Dermis blood vessel endothelial cell (primary cell): ENCODE measurements at regions not wholly inside any gene's neighbourhood (a gene's known extent, or its start where the extent isn't known, plus 50 kb on each side); places are given as distances from the start of the nearest gene placed in this dataset.

Source experiments
- DNase-seq: peaks from one replicate; pipeline ENCODE4 v3.0.0; 2010

DNA sequence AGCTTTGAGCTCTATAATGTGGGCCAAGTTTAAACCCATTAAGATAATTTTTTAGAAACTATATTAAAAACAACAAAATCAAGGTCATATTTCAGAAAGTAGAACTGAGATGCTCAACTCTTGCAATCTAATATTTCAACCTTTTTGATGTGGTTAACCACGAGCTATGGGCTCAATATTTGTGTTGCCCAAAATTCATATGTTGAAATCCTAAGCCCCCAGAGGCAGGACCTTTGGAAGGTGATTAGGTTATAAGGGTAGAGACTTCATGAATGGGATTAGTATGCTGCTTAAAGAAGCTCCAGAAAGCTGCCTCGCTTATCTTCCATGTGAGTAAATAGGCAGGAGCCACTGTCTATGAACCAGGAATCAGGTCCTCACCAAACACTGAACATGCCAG is 284.4 kb downstream of the CRPPA start:
- DNase-seq: no peak

DNA sequence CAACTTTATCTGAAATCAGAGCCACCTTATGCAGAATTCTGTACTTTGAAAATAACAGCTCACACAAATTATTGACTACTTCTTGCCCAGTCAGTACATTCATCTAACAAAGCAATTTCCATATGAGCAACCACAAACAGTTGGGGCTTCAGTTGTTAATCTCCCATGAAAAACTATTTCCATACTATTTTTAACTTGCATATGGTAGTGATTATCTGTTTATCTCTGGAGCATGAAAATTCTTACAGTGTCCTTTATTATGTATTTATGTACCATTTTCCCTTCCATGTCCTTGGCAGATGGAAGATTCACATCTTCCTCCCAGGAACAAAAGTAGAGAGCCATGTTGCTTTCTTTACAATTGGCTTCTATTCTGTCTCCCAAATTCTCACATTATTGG is 285.7 kb downstream of the CRPPA start:
- no peak for DNase-seq

DNA sequence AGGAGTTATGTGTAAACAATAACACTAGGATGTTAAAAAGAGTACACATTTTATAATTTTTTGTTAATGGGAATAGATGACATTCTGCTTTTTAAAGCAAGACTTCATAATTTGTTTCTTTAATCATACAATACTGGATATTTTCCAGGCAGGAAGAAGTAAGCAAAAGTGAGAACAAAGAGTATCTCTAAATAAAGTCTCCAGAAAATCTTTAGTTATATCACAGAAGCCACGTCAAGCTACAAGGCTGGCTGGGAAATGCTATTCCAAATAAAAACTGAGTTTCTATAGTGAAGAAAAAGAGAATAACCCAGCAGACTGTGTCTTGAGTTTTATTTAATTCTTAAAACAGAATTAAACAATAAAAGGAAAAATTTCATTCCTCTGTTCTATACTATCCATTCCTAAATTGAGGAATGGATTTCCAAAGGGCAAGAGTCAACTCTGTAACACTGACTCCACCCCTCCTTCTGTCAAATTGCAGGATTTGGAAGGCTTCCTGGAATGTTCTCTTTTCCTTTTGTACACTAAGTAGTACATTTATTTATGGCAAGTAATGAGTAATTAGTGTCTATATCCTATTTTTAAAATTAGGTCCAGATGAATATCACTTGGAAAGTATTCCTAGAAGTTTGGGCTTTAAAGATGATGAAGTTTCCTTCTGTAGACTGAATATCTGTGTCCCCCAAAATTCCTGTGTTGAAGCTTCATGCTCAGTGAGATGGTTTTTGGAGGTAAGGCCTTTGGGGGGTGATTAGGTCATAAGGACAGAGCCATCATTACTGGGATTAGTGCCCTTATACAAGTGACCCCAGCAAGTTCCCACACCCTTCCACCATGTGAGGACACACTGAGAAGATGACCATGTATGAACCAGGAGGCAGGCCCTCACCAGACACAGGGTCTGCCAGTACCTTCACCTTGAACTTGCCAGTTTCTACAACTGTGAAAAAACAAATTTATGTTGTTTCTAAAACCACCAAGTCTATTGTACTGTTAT is 290.9 kb downstream of the CRPPA start:
- DNase-seq: peak; percentile 49

DNA sequence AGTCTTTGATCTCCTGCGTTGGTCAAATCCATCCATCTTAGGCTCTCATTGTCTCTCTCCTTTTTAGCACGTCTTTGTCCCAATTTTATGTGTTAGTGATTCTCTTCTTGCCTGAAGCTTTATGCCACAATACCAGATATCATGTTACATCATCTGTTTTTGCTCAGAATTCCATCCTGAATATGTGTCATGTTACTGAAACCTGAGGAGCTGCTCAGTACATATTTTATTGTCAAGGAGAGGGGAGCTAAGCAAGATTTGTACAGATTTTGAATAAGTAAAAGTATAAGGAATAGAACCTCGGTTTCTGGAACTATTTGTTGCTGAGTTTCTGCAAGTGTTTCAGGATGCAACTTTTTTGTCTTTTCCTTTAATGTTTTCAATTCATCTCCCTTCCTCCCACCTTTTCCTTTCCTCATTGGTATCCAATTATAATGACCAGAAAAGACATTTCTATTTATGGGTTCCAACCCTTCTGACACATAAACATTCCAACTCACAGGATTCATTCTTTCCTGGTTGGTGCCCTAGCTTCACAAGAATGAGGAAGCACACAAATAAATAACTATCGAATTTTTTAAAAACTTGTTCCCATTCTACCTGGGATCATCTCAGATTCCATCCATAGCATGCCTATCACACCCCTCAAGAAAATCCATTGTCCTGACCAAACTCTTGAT is 291.8 kb downstream of the CRPPA start:
- DNase-seq: peak; percentile 63

DNA sequence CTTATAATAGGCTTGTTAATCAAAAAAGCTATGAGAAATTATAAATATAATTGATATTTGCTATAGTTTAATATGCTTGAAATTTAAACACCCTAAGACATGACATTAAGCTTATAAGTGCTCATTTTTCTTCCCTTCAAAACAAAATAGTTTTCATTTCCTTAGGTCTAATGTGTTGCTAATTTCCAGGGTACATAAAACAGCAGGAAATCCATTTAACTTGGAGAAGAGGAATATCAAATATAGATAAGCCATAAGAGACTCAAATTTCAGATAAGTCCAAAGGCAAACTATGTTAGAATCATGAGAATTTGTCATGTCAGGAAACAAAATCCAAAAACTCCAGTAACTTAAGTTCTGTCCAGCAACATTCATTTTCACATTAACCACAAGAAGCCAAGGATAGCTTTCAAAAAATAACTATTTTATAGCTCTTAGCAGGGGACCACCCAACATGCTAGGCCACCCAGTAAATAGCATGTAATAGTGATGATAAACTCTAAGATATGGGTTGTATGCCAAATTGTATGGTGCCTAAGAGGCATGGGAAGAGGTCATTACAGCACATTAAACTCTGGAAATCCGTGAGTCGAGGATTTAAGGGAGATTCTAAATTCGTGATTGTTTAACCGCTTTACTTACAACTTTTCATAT is 298.1 kb downstream of the CRPPA start:
- DNase-seq: no peak

DNA sequence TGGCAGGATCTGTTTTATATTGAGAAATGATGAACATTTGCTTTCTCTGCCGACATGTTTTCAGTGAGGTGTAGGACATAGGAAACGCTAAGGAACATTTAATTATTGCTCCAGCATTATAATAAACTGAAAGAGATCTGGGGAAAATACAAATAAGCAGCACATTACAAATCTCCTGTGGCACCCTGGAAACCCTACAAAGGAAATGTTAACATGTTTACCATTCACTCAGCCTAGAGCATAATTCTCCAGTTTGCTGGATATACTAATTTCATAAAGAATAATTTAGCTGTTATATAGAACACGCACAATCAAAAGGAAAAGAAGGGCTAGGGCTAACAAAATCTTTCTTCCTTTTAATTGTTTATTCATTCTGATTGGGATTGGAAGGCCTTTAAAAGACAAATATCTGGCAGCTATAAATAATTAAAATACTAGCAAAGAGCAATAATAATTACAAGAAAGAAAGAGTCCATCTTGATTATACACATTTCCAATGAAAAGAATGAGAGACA is 299.4 kb downstream of the CRPPA start:
- no peak for DNase-seq

DNA sequence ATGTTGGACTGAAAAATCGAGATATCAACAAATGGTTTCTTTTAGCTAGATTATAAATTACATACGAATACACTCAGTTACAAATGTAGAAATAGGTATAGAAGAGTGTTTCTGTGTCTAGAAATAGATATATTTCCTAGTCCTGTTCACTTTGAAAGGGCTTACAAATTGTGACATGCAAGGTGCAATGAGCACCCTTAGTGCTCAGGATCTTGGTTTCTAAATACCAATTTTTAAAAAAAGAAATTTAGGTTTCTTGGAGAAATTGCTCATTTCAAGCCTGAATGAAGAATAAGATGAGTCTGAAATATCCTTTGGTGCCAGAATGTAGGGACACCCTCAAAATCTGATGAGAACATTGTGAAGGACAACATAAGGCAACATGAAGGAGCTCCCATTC is 306.0 kb downstream of the CRPPA start:
- DNase-seq: no peak

DNA sequence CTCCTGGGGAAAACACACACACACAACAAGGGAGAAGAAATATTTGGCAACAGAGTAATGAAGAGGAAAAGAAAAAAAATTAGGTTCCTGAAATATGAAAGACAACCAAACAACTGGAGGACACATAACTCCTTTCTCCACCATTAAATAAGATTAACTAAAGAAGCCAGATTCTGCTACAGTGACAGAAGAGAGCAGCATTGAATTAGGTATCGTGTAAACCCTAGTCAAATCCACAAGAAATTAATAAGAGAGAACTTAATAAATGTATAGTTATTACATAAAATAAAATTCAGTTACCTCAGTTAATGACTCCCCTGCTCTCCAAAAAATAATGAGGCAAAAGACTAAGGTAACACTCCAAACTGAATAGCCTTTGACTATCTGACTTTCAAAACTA is 306.7 kb downstream of the CRPPA start:
- peak; percentile 74 for DNase-seq

DNA sequence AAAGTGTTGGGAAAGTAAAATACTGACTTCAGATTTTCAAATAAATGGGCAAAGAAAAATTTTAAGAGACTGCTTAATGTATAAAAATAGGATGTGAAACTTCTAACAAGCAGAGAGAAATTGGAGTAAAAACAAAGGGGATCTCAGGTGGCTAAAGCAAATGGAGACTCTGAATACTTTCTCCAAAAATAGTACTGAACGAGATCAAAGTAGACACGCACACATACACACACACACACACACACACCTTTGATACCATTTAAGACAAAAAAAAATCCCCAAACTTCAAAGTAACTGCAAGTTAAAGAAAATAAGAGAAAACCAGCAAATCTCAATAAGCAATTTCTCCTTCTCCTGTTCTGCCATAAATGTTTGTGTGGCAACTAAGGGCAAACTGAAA is 307.3 kb downstream of the CRPPA start:
- no peak for DNase-seq

DNA sequence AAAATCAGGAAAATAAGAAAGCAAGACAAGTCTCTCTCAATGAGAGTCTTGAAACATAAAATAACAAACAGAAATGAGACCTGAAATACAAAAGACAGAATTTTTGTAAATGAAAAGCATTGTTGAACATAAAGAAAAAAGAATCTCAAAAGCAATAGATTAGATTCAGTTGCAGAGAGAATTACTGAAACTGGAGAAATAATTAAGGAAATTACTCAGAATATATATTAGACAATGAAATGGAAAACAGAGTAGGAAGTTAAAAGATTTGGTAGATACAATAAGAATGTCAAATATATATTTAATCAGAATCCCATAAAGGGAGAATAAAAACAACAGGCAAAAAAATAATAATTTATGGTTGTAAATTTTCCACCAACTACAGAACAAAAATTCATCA is 308.3 kb downstream of the CRPPA start:
- no peak for DNase-seq

DNA sequence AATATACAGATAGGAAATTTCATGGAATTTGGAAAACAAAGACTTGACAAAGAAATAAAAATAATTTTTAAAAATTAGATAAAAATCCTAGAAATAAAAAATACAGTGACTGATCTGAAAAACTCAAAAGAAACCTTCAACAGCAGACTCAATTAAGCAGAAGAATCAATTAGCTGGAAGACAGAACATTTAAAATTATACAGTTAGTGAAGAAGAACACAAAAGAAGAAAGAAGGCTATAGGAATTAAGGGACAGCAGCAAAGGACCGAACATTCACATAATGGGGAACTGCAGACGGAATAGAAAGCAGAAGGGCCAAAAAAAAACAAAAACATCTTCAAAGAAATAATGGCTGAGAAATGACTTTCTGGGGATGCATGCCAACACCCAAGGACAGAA is 314.5 kb downstream of the CRPPA start:
- no peak for DNase-seq

DNA sequence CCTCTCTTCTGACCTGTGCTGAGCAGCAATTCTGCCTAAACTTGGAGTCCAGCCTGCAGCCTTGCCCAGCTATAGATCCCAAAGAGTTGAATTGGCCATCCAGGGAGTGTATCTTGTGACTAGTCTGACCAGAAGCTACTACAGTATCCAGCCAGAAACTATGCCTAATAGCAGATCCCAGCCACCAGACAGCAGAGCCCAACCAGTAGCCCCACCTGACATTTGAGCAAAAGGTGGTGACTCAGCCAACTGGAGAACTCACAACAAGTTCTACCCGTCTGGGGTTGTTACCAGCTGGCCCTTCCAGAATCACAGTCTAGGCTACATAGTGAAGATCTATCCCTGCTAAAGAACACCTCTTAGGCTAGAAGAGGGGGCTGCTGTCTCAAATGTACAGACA is 315.0 kb downstream of the CRPPA start:
- no peak for DNase-seq

DNA sequence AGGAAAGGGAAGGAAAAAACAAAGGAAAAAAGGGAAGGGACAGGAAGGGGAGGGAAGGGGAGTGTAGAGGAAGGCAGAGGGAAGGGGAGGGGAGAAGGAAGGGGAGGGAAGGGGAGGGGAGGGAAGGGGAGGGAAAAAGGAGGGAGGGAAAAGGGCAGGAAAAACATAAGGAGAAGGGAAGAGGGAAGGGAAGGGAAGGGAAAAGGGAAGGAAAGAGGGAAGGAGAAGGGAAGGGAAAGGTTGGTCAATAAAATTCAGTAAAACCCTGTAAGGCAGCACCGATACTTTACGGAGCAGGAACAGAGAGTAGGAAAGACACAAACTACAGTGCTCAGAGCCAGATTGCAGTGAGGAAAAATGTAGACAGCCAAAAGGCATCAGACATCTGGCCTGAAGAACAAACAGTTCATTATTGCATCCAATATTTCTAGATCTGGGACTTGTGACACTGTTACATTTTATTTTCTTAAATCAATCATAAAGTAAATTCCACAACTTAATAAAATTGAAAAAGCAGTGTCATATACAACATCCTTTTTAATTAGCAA is 322.0 kb downstream of the CRPPA start:
- no peak for DNase-seq

DNA sequence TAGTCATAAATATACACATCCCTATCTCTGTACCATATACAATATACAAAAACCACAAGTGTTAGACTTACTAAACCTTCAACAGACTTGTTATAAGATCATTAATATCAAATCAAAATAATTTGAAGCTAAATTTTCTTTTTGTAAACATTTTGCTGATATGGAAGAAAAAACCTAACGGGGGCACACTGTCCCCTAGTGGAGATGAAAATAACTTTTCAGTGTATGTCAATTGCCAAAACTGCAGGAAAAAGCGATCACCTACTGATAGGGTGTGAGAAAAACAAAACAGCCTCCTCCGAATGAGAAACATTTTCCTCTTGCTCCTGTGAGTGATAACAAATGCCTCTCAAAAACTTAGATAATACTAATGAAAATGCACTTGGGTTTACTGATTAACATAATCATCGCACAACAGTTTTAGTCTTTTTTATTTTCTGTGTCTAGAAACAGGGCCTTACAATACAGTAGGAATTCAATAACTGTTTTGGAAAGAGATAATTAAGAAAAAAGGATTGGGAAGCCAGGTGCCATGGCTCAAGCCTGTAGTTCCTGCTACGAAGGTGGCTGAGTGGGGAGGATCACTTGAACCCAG is 322.7 kb downstream of the CRPPA start:
- peak; percentile 85 for DNase-seq

DNA sequence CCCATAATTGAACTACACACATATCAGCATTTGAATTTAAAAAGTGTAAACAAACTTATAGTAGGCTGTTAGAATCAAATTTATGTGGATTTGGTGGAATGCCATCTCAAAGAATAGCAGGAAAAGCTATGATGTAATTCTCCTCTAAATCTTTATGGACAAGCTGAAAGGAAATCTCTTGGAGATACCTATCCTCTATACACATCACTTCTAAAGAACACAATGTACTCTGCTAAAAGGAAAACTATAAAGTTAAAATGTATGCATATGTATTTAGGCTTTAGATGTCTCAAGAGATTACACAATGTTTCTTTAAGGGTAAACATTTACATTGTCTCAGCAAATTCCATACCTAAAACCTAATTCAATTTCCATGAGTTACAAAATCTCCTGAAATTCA is 323.3 kb downstream of the CRPPA start:
- DNase-seq: peak; percentile 70

DNA sequence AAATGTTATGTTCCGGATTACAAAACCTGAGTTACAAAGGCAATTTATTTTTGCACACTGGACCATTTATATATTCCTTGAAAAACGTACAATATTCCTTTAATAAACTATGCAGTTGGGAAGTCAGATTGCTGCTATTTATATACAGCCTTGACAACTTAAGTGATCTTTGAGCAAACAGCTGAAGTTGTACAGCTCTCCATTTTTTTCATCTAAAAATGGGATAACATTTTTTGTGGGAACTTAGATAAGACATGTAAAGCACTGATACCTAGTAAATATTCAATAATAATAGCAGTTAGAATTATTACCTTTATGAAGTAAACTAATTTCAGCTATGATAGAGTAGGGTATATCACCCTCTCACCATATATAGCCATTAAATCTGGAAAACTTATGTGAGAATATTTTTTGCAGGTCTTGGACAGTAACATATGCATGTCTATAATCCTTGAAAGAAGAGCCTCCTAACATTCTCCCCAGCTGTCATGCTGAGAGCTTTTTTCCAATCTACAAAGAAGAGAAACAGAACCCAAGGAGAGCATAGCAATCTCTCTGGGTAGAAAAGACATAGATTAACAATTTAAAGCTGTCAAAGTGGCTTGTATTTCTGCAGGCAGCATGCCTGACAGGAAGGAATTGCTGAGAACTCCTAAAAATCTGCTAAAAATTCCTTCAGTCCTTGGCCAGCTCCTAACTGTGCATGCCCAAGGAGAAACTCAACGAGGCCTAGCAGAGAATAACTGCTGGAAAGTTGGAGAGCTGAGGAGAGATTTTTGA is 326.0 kb downstream of the CRPPA start:
- DNase-seq: no peak

DNA sequence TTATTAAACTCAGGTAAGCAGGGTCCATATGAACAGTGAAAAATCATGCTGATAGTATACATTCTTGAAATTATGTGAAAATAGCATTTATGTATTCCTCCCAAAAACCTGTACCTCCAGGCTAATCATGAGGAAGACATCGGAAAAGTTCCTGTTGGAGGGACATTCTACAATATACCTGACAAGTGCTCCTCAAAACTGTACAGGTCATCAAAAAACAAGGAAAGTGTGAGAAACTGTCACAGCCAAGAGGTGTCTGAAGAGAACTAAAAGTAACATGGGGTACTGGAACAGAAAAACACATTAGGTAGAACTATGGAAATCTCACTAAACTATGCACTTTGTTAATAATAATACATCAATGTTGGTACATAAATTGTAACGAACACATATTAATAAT is 326.7 kb downstream of the CRPPA start:
- no peak for DNase-seq

DNA sequence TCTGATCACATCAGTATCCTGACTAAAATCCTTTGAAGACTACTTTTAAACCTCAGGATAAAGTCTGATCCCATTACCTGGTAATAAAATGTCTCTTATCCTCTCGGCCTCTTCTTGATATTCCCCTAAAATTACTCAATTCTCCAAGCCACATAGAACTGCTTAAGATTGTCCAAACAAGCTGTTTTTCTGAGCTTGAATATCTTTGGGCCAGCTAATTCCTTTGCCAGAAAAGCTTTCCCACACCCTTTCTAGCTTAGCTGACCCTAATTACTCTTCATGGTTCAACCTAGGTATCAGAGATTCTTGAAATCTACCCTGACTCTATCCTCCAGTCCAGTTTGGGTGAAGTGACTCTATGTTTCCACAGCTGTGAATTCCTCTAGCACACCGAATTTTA is 328.6 kb downstream of the CRPPA start:
- no peak for DNase-seq

DNA sequence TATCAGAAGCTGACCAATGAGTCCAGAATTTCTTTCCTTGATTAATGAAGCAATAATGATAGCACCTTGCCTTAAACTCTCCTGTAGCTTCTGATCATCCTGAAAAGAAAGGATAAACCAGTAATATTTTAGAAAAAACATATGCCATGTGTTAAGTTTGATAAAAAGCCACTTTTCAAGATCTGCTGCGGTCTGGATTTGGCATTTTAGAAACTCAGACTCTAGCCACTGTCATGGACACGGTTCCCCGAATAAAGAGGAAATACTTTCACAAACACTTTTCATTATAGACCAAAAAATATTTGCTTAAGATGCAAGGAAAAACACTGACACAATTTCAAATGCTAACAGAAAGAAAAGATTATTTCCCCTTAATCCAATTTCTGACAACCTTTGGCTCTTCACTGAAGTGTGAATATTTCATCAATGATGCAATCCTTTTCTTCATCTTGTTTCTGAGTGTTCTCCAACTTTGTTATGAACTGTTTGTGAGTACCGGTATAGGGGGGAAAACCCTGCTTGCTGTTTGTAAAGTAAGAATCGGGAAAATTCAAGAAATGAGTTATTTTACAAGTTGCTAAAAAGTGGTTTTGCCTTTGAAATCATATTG is 329.5 kb downstream of the CRPPA start:
- DNase-seq: no peak

DNA sequence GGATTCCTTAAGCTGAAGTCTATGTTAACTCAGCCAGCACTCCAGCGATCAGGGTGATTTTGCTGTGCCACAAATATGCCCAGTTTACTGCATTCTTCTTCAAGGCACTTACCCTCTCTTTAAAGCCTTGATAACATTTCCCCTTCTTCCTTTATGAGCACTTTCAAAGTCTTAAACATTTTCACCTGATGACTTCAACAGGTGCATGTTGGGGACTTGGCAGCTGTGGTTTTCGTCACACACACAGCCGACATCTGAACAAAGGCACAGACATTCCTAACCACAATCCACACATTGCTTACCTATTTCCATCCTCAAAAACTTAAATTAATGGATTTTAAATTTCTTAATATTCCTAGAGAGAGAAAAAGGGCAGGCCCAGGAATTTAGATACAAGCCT is 331.5 kb downstream of the CRPPA start:
- no peak for DNase-seq

DNA sequence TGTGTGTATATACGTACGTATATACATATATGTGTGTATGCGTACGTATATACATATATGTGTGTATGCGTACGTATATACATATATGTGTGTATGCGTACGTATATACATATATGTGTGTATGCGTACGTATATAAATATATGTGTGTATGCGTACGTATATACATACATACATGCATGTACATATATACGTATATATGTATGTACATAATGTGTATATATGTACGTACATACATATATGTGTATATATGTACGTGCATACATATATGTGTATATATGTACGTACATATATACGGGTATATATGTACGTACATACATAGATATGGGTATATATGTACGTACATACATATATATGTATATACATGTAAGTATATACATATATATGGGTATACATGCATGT is 332.1 kb downstream of the CRPPA start:
- DNase-seq: no peak
